ENCODE measurements at regions not wholly inside any gene's neighbourhood (a gene's known extent, or its start where the extent isn't known, plus 50 kb on each side); places are given as distances from the start of the nearest gene placed in this dataset.

DNA sequence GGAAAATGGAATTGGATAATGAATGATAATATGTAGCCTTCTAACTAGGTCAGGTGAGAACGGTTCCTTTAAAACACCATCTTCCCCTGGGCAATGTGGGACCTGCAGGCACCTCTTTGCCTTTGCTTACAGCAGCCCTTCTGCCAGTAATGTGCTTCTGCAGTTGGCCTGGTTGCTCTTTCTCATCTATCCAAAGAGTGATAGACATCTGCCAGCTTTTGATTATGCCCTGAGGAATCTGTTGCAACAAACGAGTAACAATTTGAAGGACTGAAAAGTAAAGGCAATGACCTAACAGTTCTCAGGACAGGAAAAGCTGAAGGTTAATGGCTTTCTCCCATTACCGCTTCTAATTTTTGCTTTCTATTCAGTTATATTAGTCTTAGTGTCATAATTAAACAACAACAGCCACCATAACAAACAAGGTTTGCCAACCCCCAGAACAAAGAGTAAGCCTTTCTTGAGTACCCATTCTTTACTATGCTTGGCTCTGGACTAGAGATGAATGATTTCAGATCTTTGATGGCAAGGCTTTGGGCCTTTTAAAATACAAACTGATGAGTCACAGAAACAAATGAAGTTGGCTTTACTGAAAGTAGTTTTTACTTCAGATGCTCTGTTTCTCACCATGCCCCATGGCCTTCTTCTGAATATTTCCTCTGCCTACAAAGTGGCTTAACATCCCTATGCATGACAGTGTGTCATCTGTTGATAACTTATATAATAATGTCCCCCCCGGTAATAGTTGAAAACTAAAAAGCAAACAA is 76.1 kb upstream of the KRR1 start:
- no peaks in the 10 kb centered on the region for H3K36me3 Mint-ChIP-seq (ENCODE audit: low read depth)
- no peak overlapping the region for H3K4me3 ChIP-seq (ENCODE audit: low read length)
- ChIA-PET POLR2A (no interaction called here), CTCF (no interaction called here)
- intact Hi-C loops (cut with DNase I, micrococcal nuclease) = no loop called here
- H3K9me3 ChIP-seq (ENCODE audit: control insufficient read depth in 1 of 2, insufficient read depth in 1 of 2, low read length in 2 of 2) = no peaks in the 10 kb centered on the region
- H3K27ac Mint-ChIP-seq = no peak overlapping the region
- no peaks in the 10 kb centered on the region for H3K4me1 Mint-ChIP-seq (ENCODE audit: low read depth)
- H3K4me1 ChIP-seq (ENCODE audit: insufficient read depth, low read length) = no peaks in the 10 kb centered on the region
- no peak overlapping the region for H3K4me3 Mint-ChIP-seq
- TF ChIP-seq, protein P1, sequence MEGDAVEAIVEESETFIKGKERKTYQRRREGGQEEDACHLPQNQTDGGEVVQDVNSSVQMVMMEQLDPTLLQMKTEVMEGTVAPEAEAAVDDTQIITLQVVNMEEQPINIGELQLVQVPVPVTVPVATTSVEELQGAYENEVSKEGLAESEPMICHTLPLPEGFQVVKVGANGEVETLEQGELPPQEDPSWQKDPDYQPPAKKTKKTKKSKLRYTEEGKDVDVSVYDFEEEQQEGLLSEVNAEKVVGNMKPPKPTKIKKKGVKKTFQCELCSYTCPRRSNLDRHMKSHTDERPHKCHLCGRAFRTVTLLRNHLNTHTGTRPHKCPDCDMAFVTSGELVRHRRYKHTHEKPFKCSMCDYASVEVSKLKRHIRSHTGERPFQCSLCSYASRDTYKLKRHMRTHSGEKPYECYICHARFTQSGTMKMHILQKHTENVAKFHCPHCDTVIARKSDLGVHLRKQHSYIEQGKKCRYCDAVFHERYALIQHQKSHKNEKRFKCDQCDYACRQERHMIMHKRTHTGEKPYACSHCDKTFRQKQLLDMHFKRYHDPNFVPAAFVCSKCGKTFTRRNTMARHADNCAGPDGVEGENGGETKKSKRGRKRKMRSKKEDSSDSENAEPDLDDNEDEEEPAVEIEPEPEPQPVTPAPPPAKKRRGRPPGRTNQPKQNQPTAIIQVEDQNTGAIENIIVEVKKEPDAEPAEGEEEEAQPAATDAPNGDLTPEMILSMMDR (IDR thresholded peaks at IDR 0.05) = no peak
- DNase-seq = no peak
- no peaks in the 10 kb centered on the region for H3K36me3 ChIP-seq (ENCODE audit: insufficient read depth, low read length)
- H3K27ac ChIP-seq (ENCODE audit: low read depth in 1 of 2, low read length in 2 of 2) = no peak overlapping the region
- ATAC-seq (ENCODE audit: poor library complexity) = no peak
- H3K27me3 Mint-ChIP-seq = peaks cover 8% of the 10 kb centered on the region
- no peaks in the 10 kb centered on the region for H3K9me3 Mint-ChIP-seq
- H3K27me3 ChIP-seq (ENCODE audit: control insufficient read depth in 1 of 2, insufficient read depth in 2 of 2, low read length in 2 of 2) = peaks cover 0 to 5% of the 10 kb centered on the region in 2 experiments

DNA sequence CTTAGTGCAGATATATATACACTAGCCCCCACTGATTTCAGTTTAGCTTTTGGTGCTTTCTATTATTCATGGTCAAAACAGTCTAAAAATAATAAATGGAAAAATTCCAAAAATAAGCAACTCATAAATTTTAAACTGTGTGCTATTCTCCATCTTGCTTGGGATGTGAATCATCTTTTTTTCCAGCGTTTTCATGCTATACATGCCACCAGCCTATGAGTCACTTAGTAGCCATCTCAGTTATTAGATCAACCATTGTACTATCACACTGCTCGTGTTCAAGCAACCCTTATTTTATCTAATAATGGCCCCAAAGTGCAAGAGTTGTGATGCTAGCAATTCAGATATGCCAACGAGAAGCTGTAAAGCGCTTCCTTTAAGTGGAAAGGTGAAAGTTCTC is 73.9 kb upstream of the KRR1 start:
- Mint-ChIP-seq H3K27ac (no peak overlapping the region), H3K4me1 (ENCODE audit: low read depth) (no peaks in the 10 kb centered on the region), H3K4me3 (no peak overlapping the region), H3K27me3 (peaks cover 8% of the 10 kb centered on the region), H3K9me3 (no peaks in the 10 kb centered on the region), H3K36me3 (ENCODE audit: low read depth) (no peaks in the 10 kb centered on the region)
- ATAC-seq (ENCODE audit: poor library complexity) (no peak), DNase-seq (no peak)
- no peaks in the 10 kb centered on the region for H3K9me3 ChIP-seq (ENCODE audit: control insufficient read depth in 1 of 2, insufficient read depth in 1 of 2, low read length in 2 of 2)
- no peak overlapping the region for H3K4me3 ChIP-seq (ENCODE audit: low read length)
- no peak overlapping the region for H3K27ac ChIP-seq (ENCODE audit: low read depth in 1 of 2, low read length in 2 of 2)
- H3K4me1 ChIP-seq (ENCODE audit: insufficient read depth, low read length) = no peaks in the 10 kb centered on the region
- CTCF ChIA-PET = no interaction called here
- H3K36me3 ChIP-seq (ENCODE audit: insufficient read depth, low read length) = no peaks in the 10 kb centered on the region
- TF ChIP-seq, protein P1 (IDR thresholded peaks at IDR 0.05) = no peak
- no peaks in the 10 kb centered on the region for H3K27me3 ChIP-seq (ENCODE audit: control insufficient read depth in 1 of 2, insufficient read depth in 2 of 2, low read length in 2 of 2)
- intact Hi-C loops (cut with DNase I, micrococcal nuclease) = no loop called here
- POLR2A ChIA-PET = no interaction called here

DNA sequence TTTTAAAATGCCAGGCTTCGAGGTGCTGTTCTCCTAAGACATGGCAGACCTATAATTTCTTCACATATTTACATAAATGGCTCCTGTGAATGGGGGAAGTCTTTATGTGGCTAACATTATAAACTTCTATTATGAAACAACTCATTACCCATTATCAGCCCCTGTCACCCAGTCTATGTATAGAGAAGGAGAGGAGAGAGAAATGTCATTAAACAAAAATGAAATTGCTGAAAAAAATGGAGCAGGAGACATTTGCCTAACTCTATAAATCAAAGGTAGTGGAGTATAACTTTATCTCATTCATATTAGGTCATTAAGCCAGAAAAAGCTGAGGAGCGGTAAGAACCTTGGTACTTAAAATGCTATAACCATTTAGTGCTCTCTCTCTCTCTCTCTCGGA is 71.9 kb upstream of the KRR1 start:
- H3K27ac ChIP-seq (ENCODE audit: low read depth in 1 of 2, low read length in 2 of 2) = no peak overlapping the region
- POLR2A ChIA-PET = interaction anchor here (0.7 kb wide), 1 partner anchor 1717 kb away, joined by 3 read pairs; no protein-coding TSS in a partner anchor
- no peaks in the 10 kb centered on the region for H3K4me1 Mint-ChIP-seq (ENCODE audit: low read depth)
- H3K27ac Mint-ChIP-seq = no peak overlapping the region
- no peaks in the 10 kb centered on the region for H3K9me3 ChIP-seq (ENCODE audit: control insufficient read depth in 1 of 2, insufficient read depth in 1 of 2, low read length in 2 of 2)
- no peak overlapping the region for H3K4me3 Mint-ChIP-seq
- no peaks in the 10 kb centered on the region for H3K4me1 ChIP-seq (ENCODE audit: insufficient read depth, low read length)
- TF ChIP-seq, protein P1 (IDR thresholded peaks at IDR 0.05) = no peak
- H3K27me3 Mint-ChIP-seq = peaks cover 8% of the 10 kb centered on the region
- no peak for DNase-seq
- CTCF ChIA-PET = interaction anchor here (1.7 kb wide), 1 partner anchor 15 kb away, joined by 3 read pairs; no protein-coding TSS in a partner anchor
- H3K27me3 ChIP-seq (ENCODE audit: control insufficient read depth in 1 of 2, insufficient read depth in 2 of 2, low read length in 2 of 2) = no peaks in the 10 kb centered on the region
- H3K9me3 Mint-ChIP-seq = no peaks in the 10 kb centered on the region
- no peak for ATAC-seq (ENCODE audit: poor library complexity)
- no peaks in the 10 kb centered on the region for H3K36me3 Mint-ChIP-seq (ENCODE audit: low read depth)
- no peaks in the 10 kb centered on the region for H3K36me3 ChIP-seq (ENCODE audit: insufficient read depth, low read length)
- no peak overlapping the region for H3K4me3 ChIP-seq (ENCODE audit: low read length)
- intact Hi-C loops (cut with DNase I, micrococcal nuclease) = no loop called here

Measured in CD4-positive, alpha-beta T cell (primary cell).